Progenitor cell of endocrine pancreas (in vitro differentiated cells): ENCODE measurements at regions not wholly inside any gene's neighbourhood (a gene's known extent, or its start where the extent isn't known, plus 50 kb on each side); places are given as distances from the start of the nearest gene placed in this dataset.

ENCODE experiments used
- DNase-seq: peaks from one replicate; pipeline ENCODE4 v3.0.0; 2021; ENCODE audit warnings: low spot score; ENCODE audit not compliant: unreplicated experiment
- H3K27ac Mint-ChIP-seq: 2 replicates; pipeline ENCODE4 v1.8.0; 2021; ENCODE audit warnings: mild to moderate bottlenecking, moderate library complexity, mixed read lengths
- H3K27me3 Mint-ChIP-seq: 2 replicates; pipeline ENCODE4 v1.8.0; 2021; ENCODE audit warnings: mixed read lengths
- H3K36me3 Mint-ChIP-seq: 2 replicates; pipeline ENCODE4 v1.8.0; 2022; ENCODE audit warnings: mixed read lengths; ENCODE audit not compliant: insufficient read depth
- H3K4me1 Mint-ChIP-seq: 2 replicates; pipeline ENCODE4 v1.8.0; 2021; ENCODE audit warnings: low read depth, mixed read lengths
- H3K4me3 Mint-ChIP-seq: 2 replicates; pipeline ENCODE4 v1.8.0; 2021; ENCODE audit warnings: low read depth, mild to moderate bottlenecking, moderate library complexity, mixed read lengths
- H3K9me3 Mint-ChIP-seq: 2 replicates; pipeline ENCODE4 v1.8.0; 2021; ENCODE audit warnings: low read depth, mixed read lengths
- CTCF ChIP-seq: fragments of 200-600 bp; sonication (generic); IDR thresholded peaks from one replicate; pipeline ENCODE4 v1.5.0; 2021; ENCODE audit warnings: antibody characterized with exemption, mild to moderate bottlenecking; ENCODE audit not compliant: unreplicated experiment

DNA sequence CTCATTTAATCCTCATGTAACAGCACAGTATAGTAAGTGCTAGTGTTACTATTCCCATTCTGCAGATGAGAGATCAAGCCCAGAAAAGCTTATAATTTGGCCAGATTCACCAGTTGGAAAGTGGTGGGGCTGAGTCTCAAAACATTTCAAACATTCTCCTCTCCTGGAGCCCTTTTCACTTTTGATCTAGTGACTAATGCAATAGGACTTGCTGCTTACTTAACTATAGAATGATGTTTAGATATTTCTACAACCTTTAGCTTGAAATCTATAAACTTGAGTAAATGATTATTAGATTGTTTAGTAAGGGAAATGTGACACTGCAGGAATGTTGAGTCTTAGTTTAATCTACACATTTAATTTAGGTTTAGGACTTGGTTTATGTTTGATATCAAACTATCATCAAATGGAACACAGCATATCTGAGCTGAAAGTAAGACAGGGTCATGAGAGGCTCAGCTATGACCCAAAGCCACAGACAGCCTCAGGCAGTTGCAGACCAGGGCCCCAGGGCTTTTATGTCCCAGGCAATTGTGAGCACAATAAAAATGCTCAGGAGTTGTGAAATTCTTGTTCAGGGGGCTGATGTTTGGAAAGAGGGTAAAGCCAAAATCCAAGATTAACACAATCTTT is 199.5 kb upstream of the HS3ST1 start:
- Mint-ChIP-seq H3K4me3 (no peak overlapping the region), H3K27me3 (peaks cover 6% of the 10 kb centered on the region), H3K4me1 (no peaks in the 10 kb centered on the region), H3K27ac (no peak overlapping the region), H3K9me3 (peaks cover 4% of the 10 kb centered on the region), H3K36me3 (no peaks in the 10 kb centered on the region)
- no peak for DNase-seq
- no peak for TF ChIP-seq CTCF

GRCh38 chr4:11626066-11626465 is 197.4 kb upstream of the HS3ST1 start:
- peaks cover 6% of the 10 kb centered on the region for H3K27me3 Mint-ChIP-seq
- no peak for TF ChIP-seq CTCF
- no peak overlapping the region for H3K4me3 Mint-ChIP-seq
- no peak for DNase-seq
- H3K27ac Mint-ChIP-seq, result no peak overlapping the region
- no peaks in the 10 kb centered on the region for H3K36me3 Mint-ChIP-seq
- H3K4me1 Mint-ChIP-seq, result peaks cover 1% of the 10 kb centered on the region
- peaks cover 4% of the 10 kb centered on the region for H3K9me3 Mint-ChIP-seq

GRCh38 chr4:11625211-11625610 is 196.5 kb upstream of the HS3ST1 start:
- no peak overlapping the region for H3K27ac Mint-ChIP-seq
- no peak overlapping the region for H3K4me3 Mint-ChIP-seq
- no peak for TF ChIP-seq CTCF

GRCh38 chr4:11624370-11624769 is 195.7 kb upstream of the HS3ST1 start:
- H3K4me3 Mint-ChIP-seq, result no peak overlapping the region
- H3K4me1 Mint-ChIP-seq, result peaks cover 5% of the 10 kb centered on the region
- no peak overlapping the region for H3K27ac Mint-ChIP-seq
- no peak for DNase-seq
- no peak for TF ChIP-seq CTCF
- peaks cover 4% of the 10 kb centered on the region for H3K9me3 Mint-ChIP-seq
- H3K36me3 Mint-ChIP-seq, result no peaks in the 10 kb centered on the region
- H3K27me3 Mint-ChIP-seq, result peaks cover 6% of the 10 kb centered on the region

More at GRCh38 chr4:11625211-11625610, 196.5 kb upstream of the HS3ST1 start:
- DNase-seq, result no peak
- H3K4me1 Mint-ChIP-seq, result peaks cover 3% of the 10 kb centered on the region
- peaks cover 6% of the 10 kb centered on the region for H3K27me3 Mint-ChIP-seq
- peaks cover 4% of the 10 kb centered on the region for H3K9me3 Mint-ChIP-seq
- no peaks in the 10 kb centered on the region for H3K36me3 Mint-ChIP-seq

- Mint-ChIP-seq H3K9me3 (peaks cover 4% of the 10 kb centered on the region), H3K4me1 (peaks cover 9% of the 10 kb centered on the region), H3K27ac (no peak overlapping the region), H3K27me3 (peaks cover 6% of the 10 kb centered on the region), H3K4me3 (no peak overlapping the region), H3K36me3 (no peaks in the 10 kb centered on the region)
- peak; percentile 50 for TF ChIP-seq CTCF
- DNase-seq, result peak; percentile 9
Observed at GRCh38 chr4:11623726-11624037, 195.0 kb upstream of the HS3ST1 start.
